Stomach (tissue), 8 donors: ENCODE measurements at regions not wholly inside any gene's neighbourhood (a gene's known extent, or its start where the extent isn't known, plus 50 kb on each side); places are given as distances from the start of the nearest gene placed in this dataset.

Experiments
- DNase-seq, 2 donors: peaks; one replicate each; pipeline versions ENCODE4 v3.0.0 to v3.0.0-alpha.2; 2013 to 2019
- H3K27ac ChIP-seq, 5 donors: fragments of 200-600 bp in 4 of 5; sonication (generic) in 4 of 5; one replicate each; pipeline ENCODE4 v1.5.1; 2013 to 2019; ENCODE audit warnings: mild to moderate bottlenecking in 1 of 5, moderate library complexity in 1 of 5
- H3K27me3 ChIP-seq, 3 donors: fragments of 200-600 bp; sonication (generic); one replicate each; pipeline ENCODE4 v1.5.1; 2017 to 2019; ENCODE audit warnings: mixed run types in 1 of 3
- H3K36me3 ChIP-seq, 4 donors: fragments of 200-600 bp; sonication (generic); 1 replicate in 3 of 4; 2 replicates in 1 of 4; pipeline ENCODE4 v1.5.1; 2016 to 2019
- H3K4me1 ChIP-seq, 4 donors: fragments of 200-600 bp; sonication (generic); one replicate each; pipeline ENCODE4 v1.5.1; 2016 to 2019
- H3K4me3 ChIP-seq, 4 donors: fragments of 200-600 bp; sonication (generic) in 3 of 4; one replicate each; pipeline ENCODE4 v1.5.1; 2016 to 2019; ENCODE audit warnings: mild to moderate bottlenecking in 1 of 4
- H3K9me3 ChIP-seq, 4 donors: fragments of 200-600 bp; sonication (generic); one replicate each; pipeline ENCODE4 v1.5.1; 2016 to 2019
- EP300 ChIP-seq: sonication (generic); formaldehyde crosslinking; IDR thresholded peaks from one replicate; pipeline ENCODE4 v1.6.1; 2017; ENCODE audit warnings: antibody characterized with exemption
- POLR2A ChIP-seq, 4 donors: fragments of 450-650 bp; IDR thresholded peaks; one replicate each; pipeline ENCODE4 v1.6.1; 2016; ENCODE audit warnings: antibody characterized with exemption in 4 of 4, control low read depth in 2 of 4, mild to moderate bottlenecking in 1 of 4, moderate library complexity in 1 of 4
- POLR2AphosphoS5 ChIP-seq, 3 donors: sonication (generic); formaldehyde crosslinking; IDR thresholded peaks; one replicate each; pipeline ENCODE4 v1.6.1; 2016; ENCODE audit warnings: antibody characterized with exemption in 3 of 3
- WGBS, 5 donors: extraction: QIAGEN DNeasy Blood & Tissue Kit in 3 of 5; methylation state at CpG; one replicate each; pipeline versions ENCODE4 v1.1.5 to v1.1.7; 2013 to 2018; 5-methylcytosine and 5-hydroxymethylcytosine counted together
- intact Hi-C: fragments of 100-400 bp; cut with DNase I; formaldehyde crosslinking; loops from one replicate; pipeline ENCODE4 v1.15.1; 2023; ENCODE audit warnings: low total_unique reads
- TF ChIP-seq, protein P1 (sequence below), 7 experiments: fragments of 450-650 bp in 4 of 7; fragments of 200-600 bp in 3 of 7; sonication (generic) in 3 of 7; IDR thresholded peaks; one replicate each; pipeline ENCODE4 v1.5.1; 2016 to 2019; ENCODE audit warnings: antibody characterized with exemption in 7 of 7, control low read depth in 2 of 7, mild to moderate bottlenecking in 1 of 7
- donor health status: healthy with polysubstance abuse.
- donor health status: Bipolar disorder and iron deficiency.
- donor health status: healthy.

GRCh38 chr1:219518168-219518906 is 94.6 kb downstream of the ZC3H11B start:
- TF ChIP-seq POLR2A (IDR thresholded peaks at IDR 0.05) (no peak), EP300 (no peak), POLR2AphosphoS5 (IDR thresholded peaks at IDR 0.05) (no peak)
- TF ChIP-seq, protein P1, sequence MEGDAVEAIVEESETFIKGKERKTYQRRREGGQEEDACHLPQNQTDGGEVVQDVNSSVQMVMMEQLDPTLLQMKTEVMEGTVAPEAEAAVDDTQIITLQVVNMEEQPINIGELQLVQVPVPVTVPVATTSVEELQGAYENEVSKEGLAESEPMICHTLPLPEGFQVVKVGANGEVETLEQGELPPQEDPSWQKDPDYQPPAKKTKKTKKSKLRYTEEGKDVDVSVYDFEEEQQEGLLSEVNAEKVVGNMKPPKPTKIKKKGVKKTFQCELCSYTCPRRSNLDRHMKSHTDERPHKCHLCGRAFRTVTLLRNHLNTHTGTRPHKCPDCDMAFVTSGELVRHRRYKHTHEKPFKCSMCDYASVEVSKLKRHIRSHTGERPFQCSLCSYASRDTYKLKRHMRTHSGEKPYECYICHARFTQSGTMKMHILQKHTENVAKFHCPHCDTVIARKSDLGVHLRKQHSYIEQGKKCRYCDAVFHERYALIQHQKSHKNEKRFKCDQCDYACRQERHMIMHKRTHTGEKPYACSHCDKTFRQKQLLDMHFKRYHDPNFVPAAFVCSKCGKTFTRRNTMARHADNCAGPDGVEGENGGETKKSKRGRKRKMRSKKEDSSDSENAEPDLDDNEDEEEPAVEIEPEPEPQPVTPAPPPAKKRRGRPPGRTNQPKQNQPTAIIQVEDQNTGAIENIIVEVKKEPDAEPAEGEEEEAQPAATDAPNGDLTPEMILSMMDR (IDR thresholded peaks at IDR 0.05) = no peak
- no peaks in the 10 kb centered on the region for H3K9me3 ChIP-seq
- H3K4me1 ChIP-seq = no peaks in the 10 kb centered on the region
- H3K27ac ChIP-seq = no peak overlapping the region
- no peak for DNase-seq
- intact Hi-C loops = no loop called here
- WGBS, 5 donors = 36 to 45% (median 42%) methylated on average over 3 of the region's 3 CpGs
- H3K36me3 ChIP-seq = no peaks in the 10 kb centered on the region
- H3K27me3 ChIP-seq = no peaks in the 10 kb centered on the region
- H3K4me3 ChIP-seq = no peak overlapping the region

- TF ChIP-seq POLR2AphosphoS5 (IDR thresholded peaks at IDR 0.05) = no peak
- TF ChIP-seq POLR2A (IDR thresholded peaks at IDR 0.05) = no peak
- TF ChIP-seq EP300 = no peak
- TF ChIP-seq, protein P1 (IDR thresholded peaks at IDR 0.05) = no peak
- DNase-seq = no peak
- 47 to 79% (median 71%) methylated on average over 3 of the region's 3 CpGs for WGBS, 5 donors
- intact Hi-C loops = no loop called here
- Histone ChIP-seq H3K27me3 (no peaks in the 10 kb centered on the region), H3K36me3 (no peaks in the 10 kb centered on the region), H3K9me3 (no peaks in the 10 kb centered on the region), H3K4me1 (no peaks in the 10 kb centered on the region), H3K4me3 (no peak overlapping the region), H3K27ac (no peak overlapping the region)
These were observed 95.9 kb downstream of the ZC3H11B start for GRCh38 chr1:219517031-219517430.

DNA sequence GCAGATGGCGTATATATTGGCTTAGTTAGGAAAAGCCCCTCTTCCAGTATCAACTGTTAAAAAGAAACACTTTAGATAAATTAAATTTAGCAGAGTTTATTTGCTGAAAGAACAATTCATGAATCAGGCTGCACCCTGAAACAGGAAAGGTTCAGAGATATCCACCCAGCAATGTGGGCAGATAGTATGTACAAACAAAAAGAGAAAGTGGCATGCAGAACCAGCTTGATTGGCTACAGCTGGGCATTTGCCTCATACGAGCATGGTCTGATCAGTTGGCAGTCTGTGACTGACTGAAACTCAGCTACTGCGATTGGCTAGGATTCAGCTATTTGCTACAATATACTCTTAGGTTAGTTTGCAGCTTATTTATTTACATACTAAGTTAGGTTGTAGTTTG is 98.2 kb downstream of the ZC3H11B start:
- TF ChIP-seq EP300 = no peak
- no peak overlapping the region for H3K27ac ChIP-seq
- H3K4me3 ChIP-seq = no peak overlapping the region
- WGBS, 5 donors = 43 to 63% (median 51%) methylated on average over 3 of the region's 3 CpGs
- H3K36me3 ChIP-seq = no peaks in the 10 kb centered on the region
- H3K9me3 ChIP-seq = no peaks in the 10 kb centered on the region
- intact Hi-C loops = no loop called here
- H3K27me3 ChIP-seq = no peaks in the 10 kb centered on the region
- DNase-seq = no peak
- H3K4me1 ChIP-seq = no peaks in the 10 kb centered on the region

DNA sequence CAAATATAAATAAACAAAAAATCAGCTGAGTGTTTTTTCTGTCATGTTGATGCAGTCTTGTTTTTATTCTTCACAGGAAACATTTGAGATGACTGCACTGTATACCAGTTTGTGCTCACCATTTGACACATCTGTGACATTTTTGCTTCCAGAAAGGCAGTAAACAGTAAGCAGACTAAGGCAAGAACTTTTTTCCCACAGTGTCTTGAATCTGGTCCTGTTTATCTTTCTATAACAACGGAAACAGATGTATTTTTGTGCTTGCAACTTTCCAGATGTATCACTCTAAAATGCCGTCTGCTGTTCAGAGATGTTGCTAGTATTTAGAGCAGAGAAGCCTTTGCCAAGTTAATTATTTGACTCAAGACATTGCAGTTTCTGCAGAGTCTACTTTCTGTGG is 105.5 kb downstream of the ZC3H11B start:
- WGBS, 5 donors = 54 to 69% (median 60%) methylated on average over 2 of the region's 2 CpGs
- intact Hi-C loops = no loop called here

More for the DNA sequence above, 105.5 kb downstream of the ZC3H11B start:
- Histone ChIP-seq H3K4me1 (no peaks in the 10 kb centered on the region), H3K27ac (no peak overlapping the region), H3K4me3 (no peak overlapping the region), H3K27me3 (no peaks in the 10 kb centered on the region), H3K36me3 (no peaks in the 10 kb centered on the region), H3K9me3 (no peaks in the 10 kb centered on the region)
- TF ChIP-seq POLR2A (IDR thresholded peaks at IDR 0.05) (no peak), EP300 (no peak), POLR2AphosphoS5 (IDR thresholded peaks at IDR 0.05) (no peak)
- TF ChIP-seq, protein P1 (IDR thresholded peaks at IDR 0.05) = no peak
- DNase-seq = peak in 1 of 2 donors; percentile 46
